ENCODE measurements at regions not wholly inside any gene's neighbourhood (a gene's known extent, or its start where the extent isn't known, plus 50 kb on each side); places are given as distances from the start of the nearest gene placed in this dataset.
"Not testable (repeated sequence)": the region's sequence is repeated elsewhere in the genome, so short reads cannot be mapped to it uniquely, and the experiment has no call there.

- no peak for DNase-seq
Observed at GRCh38 chr12:59344224-59344623, 251.6 kb upstream of the SLC16A7 start.

- DNase-seq: no peak
Observed at GRCh38 chr12:59329462-59329861, 266.4 kb upstream of the SLC16A7 start.

GRCh38 chr12:59328395-59329075 is 267.3 kb upstream of the SLC16A7 start:
- not testable (repeated sequence) for DNase-seq

- DNase-seq: not testable (repeated sequence)
Observed at GRCh38 chr12:59326457-59326856, 269.4 kb upstream of the SLC16A7 start.

- peak; percentile 53 for DNase-seq
Observed at GRCh38 chr12:59322473-59322872, 273.4 kb upstream of the SLC16A7 start.

GRCh38 chr12:59321278-59321677 is 274.6 kb upstream of the SLC16A7 start:
- DNase-seq: no peak

- no peak for DNase-seq
Observed at GRCh38 chr12:59320112-59320511, 275.7 kb upstream of the SLC16A7 start.

GRCh38 chr12:59318940-59319339 is 276.9 kb upstream of the SLC16A7 start:
- DNase-seq: no peak

- DNase-seq: no peak
Observed at GRCh38 chr12:59317598-59317997, 278.2 kb upstream of the SLC16A7 start.

GRCh38 chr12:59316938-59317337 is 278.9 kb upstream of the SLC16A7 start:
- no peak for DNase-seq

- not testable (repeated sequence) for DNase-seq
Observed at GRCh38 chr12:59316354-59316753, 279.5 kb upstream of the SLC16A7 start.

GRCh38 chr12:59314209-59314608 is 281.6 kb upstream of the SLC16A7 start:
- DNase-seq: no peak

GRCh38 chr12:59304077-59304721 is 291.6 kb upstream of the SLC16A7 start:
- no peak for DNase-seq

- DNase-seq: no peak
Observed at GRCh38 chr12:59298296-59298695, 297.5 kb upstream of the SLC16A7 start.

GRCh38 chr12:59294221-59294620 is 301.6 kb upstream of the SLC16A7 start:
- no peak for DNase-seq

GRCh38 chr12:59282999-59283398 is 312.8 kb upstream of the SLC16A7 start:
- no peak for DNase-seq

- not testable (repeated sequence) for DNase-seq
Observed at GRCh38 chr12:59273561-59273960, 322.3 kb upstream of the SLC16A7 start.

- DNase-seq: no peak
Observed at GRCh38 chr12:59268295-59268809, 327.5 kb upstream of the SLC16A7 start.

GRCh38 chr12:59260202-59260601 is 335.6 kb upstream of the SLC16A7 start:
- no peak for DNase-seq

- DNase-seq: no peak
Observed at GRCh38 chr12:59252731-59253130, 332.4 kb upstream of the LRIG3 start.

- no peak for DNase-seq
Observed at GRCh38 chr12:59250766-59251165, 330.5 kb upstream of the LRIG3 start.

- no peak for DNase-seq
Observed at GRCh38 chr12:59240048-59240447, 319.7 kb upstream of the LRIG3 start.

- DNase-seq: no peak
Observed at GRCh38 chr12:59234391-59234790, 314.1 kb upstream of the LRIG3 start.

- no peak for DNase-seq
Observed at GRCh38 chr12:59230334-59230733, 310.0 kb upstream of the LRIG3 start.

- DNase-seq: no peak
Observed at GRCh38 chr12:59219148-59219547, 298.8 kb upstream of the LRIG3 start.
